ENCODE measurements at regions not wholly inside any gene's neighbourhood (a gene's known extent, or its start where the extent isn't known, plus 50 kb on each side); places are given as distances from the start of the nearest gene placed in this dataset.

GRCh38 chr5:17999858-18000257 lies 365.6 kb downstream of the TAF11L14 start:
- TF ChIP-seq CTCF (IDR thresholded peaks at IDR 0.05): no peak
- no peak for TF ChIP-seq SIN3A (IDR thresholded peaks at IDR 0.05; ENCODE audit: borderline replicate concordance, insufficient read depth, low read depth, low read length)
- TF ChIP-seq POLR2AphosphoS5 (IDR thresholded peaks at IDR 0.05; ENCODE audit: low read depth, low read length): no peak
- TF ChIP-seq TCF7L2 (IDR thresholded peaks at IDR 0.05; ENCODE audit: low read depth, low read length): no peak
